GM23248 (cell line): ENCODE measurements at regions not wholly inside any gene's neighbourhood (a gene's known extent, or its start where the extent isn't known, plus 50 kb on each side); places are given as distances from the start of the nearest gene placed in this dataset.

ENCODE experiments used
- DNase-seq: peaks from one replicate; pipeline ENCODE4 v3.0.0-alpha.2; 2015
- H2AFZ ChIP-seq: fragments of 200-600 bp; sonication (generic); 2 replicates; pipeline ENCODE4 v1.6.1; 2016; ENCODE audit warnings: antibody characterized with exemption
- H3F3A ChIP-seq: fragments of 200-600 bp; sonication (generic); 2 replicates; pipeline ENCODE4 v1.6.1; 2016; ENCODE audit warnings: mild to moderate bottlenecking, antibody characterized with exemption, mixed run types; ENCODE audit not compliant: insufficient read depth
- H3K27ac ChIP-seq: fragments of 200-600 bp; sonication (generic); 2 replicates; pipeline ENCODE4 v1.5.1; 2016; ENCODE audit warnings: mild to moderate bottlenecking
- H3K27me3 ChIP-seq: fragments of 200-600 bp; sonication (generic); replicated peaks from 2 replicates; pipeline ENCODE4 v1.6.1; 2016; ENCODE audit warnings: mild to moderate bottlenecking; ENCODE audit not compliant: insufficient read depth
- H3K36me3 ChIP-seq: fragments of 200-600 bp; sonication (generic); 2 replicates; pipeline ENCODE4 v1.6.1; 2016; ENCODE audit warnings: low read depth, mild to moderate bottlenecking
- H3K4me1 ChIP-seq: fragments of 200-600 bp; sonication (generic); 2 replicates; pipeline ENCODE4 v1.6.1; 2016; ENCODE audit warnings: mild to moderate bottlenecking; ENCODE audit not compliant: insufficient read depth
- H3K4me2 ChIP-seq: fragments of 200-600 bp; sonication (generic); one replicate; pipeline ENCODE4 v1.6.1; 2016; ENCODE audit warnings: mild to moderate bottlenecking; ENCODE audit not compliant: unreplicated experiment
- H3K4me3 ChIP-seq: fragments of 200-600 bp; sonication (generic); 2 replicates; pipeline ENCODE4 v1.5.1; 2016; ENCODE audit warnings: mild to moderate bottlenecking
- H3K79me2 ChIP-seq: fragments of 200-600 bp; sonication (generic); 2 replicates; pipeline ENCODE4 v1.6.1; 2016; ENCODE audit warnings: mild to moderate bottlenecking; ENCODE audit not compliant: insufficient read depth
- H3K9ac ChIP-seq: fragments of 200-600 bp; sonication (generic); 2 replicates; pipeline ENCODE4 v1.6.1; 2016; ENCODE audit warnings: mild to moderate bottlenecking
- H3K9me2 ChIP-seq: fragments of 200-600 bp; sonication (generic); 2 replicates; pipeline ENCODE4 v1.6.1; 2016; ENCODE audit warnings: mixed run types, mild to moderate bottlenecking, moderate library complexity; ENCODE audit not compliant: insufficient read depth
- H3K9me3 ChIP-seq: fragments of 200-600 bp; sonication (generic); one replicate; pipeline ENCODE4 v1.6.1; 2017; ENCODE audit warnings: low read depth
- H4K20me1 ChIP-seq: fragments of 200-600 bp; sonication (generic); 2 replicates; pipeline ENCODE4 v1.6.0; 2016; ENCODE audit not compliant: insufficient read depth
- EZH2 ChIP-seq: fragments of 200-600 bp; sonication (generic); IDR thresholded peaks from 2 replicates; pipeline ENCODE4 v1.6.1; 2018; ENCODE audit warnings: antibody characterized with exemption, mild to moderate bottlenecking; ENCODE audit not compliant: insufficient read depth, poor library complexity, severe bottlenecking
- EZH2phosphoT487 ChIP-seq: fragments of 200-600 bp; sonication (generic); IDR thresholded peaks from 2 replicates; pipeline ENCODE4 v1.6.1; 2018; ENCODE audit warnings: antibody characterized with exemption, moderate library complexity, mild to moderate bottlenecking, low read depth; ENCODE audit not compliant: insufficient read depth
- WGBS, 2 experiments: methylation state at CpG; one replicate each; pipeline ENCODE4 v1.1.6; 2015 to 2017; ENCODE audit warnings: low lambda C conversion rate in 2 of 2, low coverage in 1 of 2; ENCODE audit errors: missing lambda C conversion rate in 2 of 2; 5-methylcytosine and 5-hydroxymethylcytosine counted together
- in situ Hi-C: fragments of 300-500 bp; cut with MboI; formaldehyde crosslinking; loops from 2 replicates; pipeline ENCODE4 v1.15.0; 2020

GRCh38 chr20:4559106-4559505, 127.2 kb upstream of the PRNP start:
- TF ChIP-seq EZH2phosphoT487 (no peak), EZH2 (no peak)

GRCh38 chr20:4556781-4557180, 129.5 kb upstream of the PRNP start:
- H3K27me3 ChIP-seq = no peaks in the 10 kb centered on the region
- H3K9me2 ChIP-seq = no peaks in the 10 kb centered on the region; the same call in 1 of the 2 replicates
- TF ChIP-seq EZH2 = no peak
- no peak for TF ChIP-seq EZH2phosphoT487
- peaks cover 24% of the 10 kb centered on the region for H3F3A ChIP-seq
- H3K4me2 ChIP-seq = no peak overlapping the region
- no peak for DNase-seq
- no peaks in the 10 kb centered on the region for H3K9me3 ChIP-seq
- H3K4me1 ChIP-seq = peaks cover 23% of the 10 kb centered on the region
- no peak overlapping the region for H3K4me3 ChIP-seq
- no peaks in the 10 kb centered on the region for H3K79me2 ChIP-seq
- no peak overlapping the region for H3K27ac ChIP-seq
- in situ Hi-C loops = no loop called here
- WGBS, 2 experiments = 65 to 75% methylated on average over 4 of the region's 4 CpGs
- H2AFZ ChIP-seq = no peak overlapping the region
- H3K36me3 ChIP-seq = no peaks in the 10 kb centered on the region
- no peak overlapping the region for H3K9ac ChIP-seq
- H4K20me1 ChIP-seq = no peaks in the 10 kb centered on the region

More at GRCh38 chr20:4559106-4559505, 127.2 kb upstream of the PRNP start:
- Histone ChIP-seq H3K4me2 (no peak overlapping the region), H3K27me3 (no peaks in the 10 kb centered on the region), H3K27ac (no peak overlapping the region), H4K20me1 (no peaks in the 10 kb centered on the region), H3K36me3 (no peaks in the 10 kb centered on the region), H3K9ac (no peak overlapping the region), H3F3A (peaks cover 24% of the 10 kb centered on the region), H3K79me2 (no peaks in the 10 kb centered on the region), H3K4me3 (no peak overlapping the region), H3K9me3 (no peaks in the 10 kb centered on the region), H2AFZ (no peak overlapping the region), H3K9me2 (no peaks in the 10 kb centered on the region), H3K4me1 (peaks cover 16% of the 10 kb centered on the region)
- in situ Hi-C loops = no loop called here
- DNase-seq = no peak

GRCh38 chr20:4555188-4555890, 130.9 kb upstream of the PRNP start:
- Histone ChIP-seq H3K4me3 (peak overlapping the region; percentile 2; the same call in 1 of the 2 replicates), H3K4me2 (peak overlapping the region; percentile 24), H3K27ac (no peak overlapping the region), H3K9me2 (no peaks in the 10 kb centered on the region; the same call in 1 of the 2 replicates), H3K9ac (no peak overlapping the region), H2AFZ (no peak overlapping the region), H4K20me1 (no peaks in the 10 kb centered on the region), H3F3A (peaks cover 20% of the 10 kb centered on the region), H3K27me3 (no peaks in the 10 kb centered on the region), H3K79me2 (no peaks in the 10 kb centered on the region), H3K36me3 (no peaks in the 10 kb centered on the region), H3K9me3 (no peaks in the 10 kb centered on the region), H3K4me1 (peaks cover 35% of the 10 kb centered on the region)
- TF ChIP-seq EZH2 (no peak), EZH2phosphoT487 (no peak)
- DNase-seq = peak; percentile 67
- in situ Hi-C loops = no loop called here
- 14 to 15% methylated on average over 8 of the region's 8 CpGs for WGBS, 2 experiments

- in situ Hi-C loops = no loop called here
- peaks cover 18% of the 10 kb centered on the region for H3F3A ChIP-seq
- H3K27me3 ChIP-seq = no peaks in the 10 kb centered on the region
- H3K79me2 ChIP-seq = no peaks in the 10 kb centered on the region
- no peak overlapping the region for H3K9ac ChIP-seq
- no peak overlapping the region for H2AFZ ChIP-seq
- TF ChIP-seq EZH2phosphoT487 (no peak), EZH2 (no peak)
- DNase-seq = no peak
- H3K4me3 ChIP-seq = no peak overlapping the region
- 77 to 86% methylated on average over 6 of the region's 6 CpGs for whole genome bisulfite sequencing, 2 experiments
- no peaks in the 10 kb centered on the region; the same call in 1 of the 2 replicates for H3K9me2 ChIP-seq
- no peaks in the 10 kb centered on the region for H4K20me1 ChIP-seq
- no peak overlapping the region for H3K4me2 ChIP-seq
- H3K27ac ChIP-seq = no peak overlapping the region
- no peaks in the 10 kb centered on the region for H3K9me3 ChIP-seq
- no peaks in the 10 kb centered on the region for H3K36me3 ChIP-seq
- peaks cover 35% of the 10 kb centered on the region for H3K4me1 ChIP-seq
These were observed 131.9 kb upstream of the PRNP start for GRCh38 chr20:4554346-4554745.
